ENCODE measurements at regions not wholly inside any gene's neighbourhood (a gene's known extent, or its start where the extent isn't known, plus 50 kb on each side); places are given as distances from the start of the nearest gene placed in this dataset.

- H3K4me3 ChIP-seq (ENCODE audit: low read length) = no peak overlapping the region
- no peak for TF ChIP-seq CTCF (IDR thresholded peaks at IDR 0.05; ENCODE audit: insufficient read depth, low read depth, low read length, missing control alignments)
- DNase-seq (ENCODE audit: low read depth) = no peak
These were observed 90.8 kb upstream of the CLDN5 start for GRCh38 chr22:19615001-19615461.

GRCh38 chr22:19615867-19616581 is 91.8 kb upstream of the CLDN5 start:
- DNase-seq (ENCODE audit: low read depth) = no peak
- H3K4me3 ChIP-seq (ENCODE audit: low read length) = no peak overlapping the region
- no peak for TF ChIP-seq CTCF (IDR thresholded peaks at IDR 0.05; ENCODE audit: insufficient read depth, low read depth, low read length, missing control alignments)

DNA sequence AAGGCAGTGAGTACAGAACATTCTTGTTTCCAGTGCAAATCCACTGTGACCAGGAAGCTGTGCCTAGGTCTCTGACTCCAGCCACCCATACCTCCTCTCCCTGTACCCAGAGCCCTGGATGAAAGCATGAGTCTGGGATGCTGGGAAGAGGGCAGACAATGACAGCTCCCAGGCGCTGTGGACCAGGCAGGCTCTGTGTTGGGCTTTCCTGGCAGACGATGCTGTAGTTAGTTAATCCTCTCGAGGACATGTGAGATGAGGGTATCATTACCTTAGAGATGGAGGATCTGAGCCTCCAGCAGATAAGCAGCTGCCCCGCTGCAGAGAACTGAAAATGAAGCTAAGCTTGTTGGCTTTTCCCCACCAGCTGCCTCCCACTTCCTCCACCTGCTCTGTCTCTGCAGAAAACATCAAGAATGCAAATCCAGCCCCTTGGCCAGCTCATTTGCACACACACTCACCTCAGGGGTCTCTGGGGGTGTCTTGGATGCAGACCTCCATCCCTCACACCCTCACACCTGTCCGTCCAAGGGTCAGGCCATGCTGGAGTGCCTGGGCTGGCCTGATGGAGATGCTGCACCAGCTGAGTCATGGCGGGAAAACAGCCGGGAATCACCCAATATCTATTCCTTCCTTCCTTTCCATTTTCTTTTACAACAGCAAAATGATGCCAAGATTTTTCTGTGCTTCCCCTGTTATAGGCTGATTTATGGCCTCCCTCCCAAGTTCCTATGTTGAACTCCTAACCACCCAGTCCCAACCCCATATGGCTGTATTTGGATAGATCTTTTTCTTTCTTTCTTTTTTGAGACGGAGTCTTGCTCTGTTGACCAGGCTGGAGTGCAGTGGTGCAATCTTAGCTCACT is 94.9 kb upstream of the SEPTIN5 start:
- DNase-seq (ENCODE audit: low read depth) = no peak
- TF ChIP-seq CTCF (IDR thresholded peaks at IDR 0.05; ENCODE audit: insufficient read depth, low read depth, low read length, missing control alignments) = no peak
- H3K4me3 ChIP-seq (ENCODE audit: low read length) = no peak overlapping the region

DNA sequence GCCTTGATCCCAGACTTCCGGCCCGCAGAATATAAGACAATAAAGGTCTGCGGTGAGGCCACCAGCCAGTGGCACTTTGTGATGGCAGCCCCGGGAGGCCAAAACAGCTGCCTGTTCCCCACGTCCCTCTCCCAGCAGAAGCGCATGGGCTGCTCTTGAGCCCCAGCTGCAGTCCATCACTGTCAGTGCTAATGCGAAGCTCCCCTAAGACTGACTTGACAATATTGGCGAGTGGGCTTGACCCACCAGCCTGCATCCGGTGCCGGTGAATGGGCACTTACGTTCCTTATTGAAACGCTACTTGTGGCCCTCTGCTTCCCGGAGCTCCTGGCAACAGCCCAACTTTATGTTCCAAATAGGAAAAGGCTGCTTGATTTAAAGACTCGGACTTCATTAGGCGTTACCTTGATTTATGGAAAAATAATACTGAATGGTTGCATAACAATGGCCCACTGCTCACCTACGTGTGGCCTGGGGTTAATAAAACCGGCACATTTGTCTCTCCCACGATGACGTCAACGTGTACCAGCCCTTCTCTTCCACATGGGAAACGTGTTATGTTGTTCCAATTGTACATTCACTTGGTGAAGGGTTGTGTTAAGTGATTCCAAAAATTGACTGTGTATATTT is 93.4 kb upstream of the SEPTIN5 start:
- no peak for TF ChIP-seq CTCF (IDR thresholded peaks at IDR 0.05; ENCODE audit: insufficient read depth, low read depth, low read length, missing control alignments)
- no peak overlapping the region for H3K4me3 ChIP-seq (ENCODE audit: low read length)
- peak; percentile 18 for DNase-seq (ENCODE audit: low read depth)

DNA sequence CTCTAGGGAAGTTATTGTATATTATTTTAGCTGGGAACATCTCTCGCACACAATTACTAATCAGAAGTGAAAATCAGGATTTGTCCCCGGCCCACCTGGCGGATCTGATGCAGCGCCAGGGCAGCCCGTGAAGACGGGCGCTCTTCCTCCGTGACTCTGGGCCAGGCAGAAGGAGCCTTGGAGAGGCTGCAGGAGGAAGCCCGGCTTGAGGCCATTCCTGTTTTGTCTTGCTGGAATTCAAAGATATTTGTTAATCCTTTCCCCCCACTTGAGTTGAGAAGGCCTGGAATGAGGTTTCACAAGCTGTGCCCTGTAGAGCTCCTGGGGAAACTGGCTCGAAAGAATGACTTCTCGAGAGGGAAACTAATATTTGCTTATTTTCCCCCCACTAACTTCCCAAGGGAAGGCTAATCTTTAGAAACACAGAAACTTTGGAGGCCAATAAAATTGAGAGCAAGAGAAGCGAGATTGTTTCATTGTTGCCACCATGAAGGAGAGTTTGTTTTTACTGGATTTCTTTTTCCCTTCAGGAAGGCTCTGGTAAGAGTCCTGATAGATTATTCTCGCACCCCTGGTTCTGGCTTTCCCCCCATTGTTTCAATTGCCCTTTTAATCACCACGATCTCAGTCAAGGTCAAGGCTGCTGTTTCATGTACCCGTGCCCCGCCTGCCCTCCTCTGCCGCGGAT is 92.8 kb upstream of the SEPTIN5 start:
- TF ChIP-seq CTCF (IDR thresholded peaks at IDR 0.05; ENCODE audit: insufficient read depth, low read depth, low read length, missing control alignments) = no peak
- DNase-seq (ENCODE audit: low read depth) = no peak
- H3K4me3 ChIP-seq (ENCODE audit: low read length) = no peak overlapping the region

DNA sequence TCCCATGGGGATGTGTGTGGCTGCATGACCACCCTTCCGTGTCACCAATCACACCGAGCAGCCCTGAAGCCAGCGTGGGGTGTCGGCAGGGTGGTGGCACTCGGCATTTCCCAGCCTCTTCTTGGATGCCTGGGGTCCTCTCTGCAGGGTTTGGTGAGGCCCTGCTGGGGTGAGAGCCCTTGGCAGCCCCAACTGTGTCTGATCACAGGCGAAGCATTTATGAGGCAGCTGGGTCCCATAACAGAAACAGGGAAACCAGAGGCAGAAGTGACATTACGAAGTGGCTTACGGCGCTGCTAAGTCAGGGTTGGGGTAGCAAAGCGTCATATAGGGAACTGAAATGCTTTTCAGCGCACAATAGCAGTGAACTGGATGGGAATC is 92.3 kb upstream of the SEPTIN5 start:
- DNase-seq (ENCODE audit: low read depth) = no peak
- TF ChIP-seq CTCF (IDR thresholded peaks at IDR 0.05; ENCODE audit: insufficient read depth, low read depth, low read length, missing control alignments) = no peak

More for the DNA sequence above, 92.3 kb upstream of the SEPTIN5 start:
- H3K4me3 ChIP-seq (ENCODE audit: low read length) = no peak overlapping the region
